ENCODE measurements at regions not wholly inside any gene's neighbourhood (a gene's known extent, or its start where the extent isn't known, plus 50 kb on each side); places are given as distances from the start of the nearest gene placed in this dataset.

DNA sequence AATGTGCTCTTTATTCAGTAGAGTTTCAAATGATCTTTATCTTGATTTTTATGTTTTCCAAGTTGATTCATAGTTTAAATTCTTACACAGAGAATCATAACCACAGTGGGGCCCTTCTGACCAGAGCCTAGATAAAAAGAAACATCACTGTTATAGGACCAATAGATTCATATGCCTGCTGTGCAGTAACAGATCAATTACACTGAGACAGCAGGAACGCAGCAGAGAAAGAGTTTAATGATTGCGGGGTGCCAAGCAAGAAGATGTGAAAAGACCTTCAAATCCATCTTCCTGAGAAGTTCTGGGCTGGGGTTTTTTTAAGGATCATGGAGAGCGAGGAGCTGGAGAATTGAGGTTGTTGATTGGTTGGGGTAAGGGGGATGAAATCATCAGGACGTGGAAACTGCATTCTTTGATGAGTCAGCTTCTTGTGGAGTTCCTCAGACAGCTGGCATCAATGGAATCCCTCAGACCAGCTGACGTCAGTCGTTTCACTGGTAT lies 346.6 kb downstream of the TBC1D4 start:
- H3K27ac ChIP-seq (ENCODE audit: low read depth, low read length): no peak overlapping the region
- H3K56ac ChIP-seq (replicated peaks; ENCODE audit: insufficient read length, low read depth, low read length): no peak overlapping the region
- H2BK120ac ChIP-seq (replicated peaks; ENCODE audit: low read depth, low read length): no peak overlapping the region
- H3K36me3 ChIP-seq (ENCODE audit: control insufficient read depth in 2 of 4, insufficient read depth in 4 of 4, low read length in 3 of 4): no peaks in the 10 kb centered on the region
- H3K79me2 ChIP-seq (ENCODE audit: control insufficient read depth in 1 of 2, insufficient read depth in 2 of 2, low read length in 2 of 2): no peaks in the 10 kb centered on the region
- H3K9me3 ChIP-seq (ENCODE audit: insufficient read depth in 2 of 2, low read depth in 1 of 2, low read length in 1 of 2): peaks cover 9 to 14% of the 10 kb centered on the region in 2 experiments; a peak in 3 of 4 replicates
- H2BK5ac ChIP-seq (ENCODE audit: low read depth, low read length): no peak overlapping the region
- no peak overlapping the region for H3K14ac ChIP-seq (ENCODE audit: insufficient read length)
- H3K23ac ChIP-seq (ENCODE audit: insufficient read length): no peak overlapping the region
- H3K79me1 ChIP-seq (ENCODE audit: low read depth, low read length): no peaks in the 10 kb centered on the region
- no peak overlapping the region for H3K4me3 ChIP-seq (ENCODE audit: extremely low read depth in 1 of 4, insufficient read depth in 2 of 4, low read depth in 3 of 4, low read length in 4 of 4)
- H3K4me1 ChIP-seq (replicated peaks in 1 of 4; ENCODE audit: control insufficient read depth in 3 of 4, insufficient read depth in 4 of 4, low read length in 3 of 4): no peaks in the 10 kb centered on the region
- H2AFZ ChIP-seq (ENCODE audit: low read length): no peak overlapping the region
- H2BK15ac ChIP-seq (ENCODE audit: low read length): no peak overlapping the region
- POLR2A ChIA-PET (ENCODE audit: partially characterized antibody): no interaction called here
- no peak overlapping the region for H3K18ac ChIP-seq (ENCODE audit: extremely low read depth, low read length)
- H3K4me2 ChIP-seq (ENCODE audit: insufficient read depth in 1 of 2, low read depth in 2 of 2, low read length in 2 of 2): no peak overlapping the region
- FAIRE-seq (no peak), DNase-seq (ENCODE audit: low read depth in 1 of 2, low spot score in 2 of 2) (no peak)
- no peak overlapping the region for H2BK12ac ChIP-seq (ENCODE audit: low read depth, low read length)
- H4K5ac ChIP-seq (ENCODE audit: insufficient read length, low read depth, low read length): no peak overlapping the region
- no peak overlapping the region for H2AK5ac ChIP-seq (ENCODE audit: low read depth, low read length)
- no peak overlapping the region for H4K8ac ChIP-seq (ENCODE audit: extremely low read depth, insufficient read depth, low read length)
- no peaks in the 10 kb centered on the region for H3K27me3 ChIP-seq (replicated peaks in 1 of 4; ENCODE audit: control insufficient read depth in 3 of 4, extremely low read depth in 1 of 4, insufficient read depth in 3 of 4, low read length in 3 of 4)
- H3K23me2 ChIP-seq (ENCODE audit: low read depth, low read length): no peaks in the 10 kb centered on the region
- no peak overlapping the region for H4K91ac ChIP-seq (replicated peaks; ENCODE audit: insufficient read length, low read length)
- TF ChIP-seq SIRT6 (IDR thresholded peaks at IDR 0.05; ENCODE audit: low read length) (no peak), SIX5 (IDR thresholded peaks at IDR 0.05; ENCODE audit: low read depth, low read length) (no peak), EGR1 (IDR thresholded peaks at IDR 0.05; ENCODE audit: borderline replicate concordance, low read depth, low read length) (no peak), SIN3A (conservative IDR thresholded peaks at IDR 0.05 in 1 of 2, IDR thresholded peaks at IDR 0.05 in 1 of 2; ENCODE audit: low read depth in 1 of 2, low read length in 2 of 2) (no peak), ATF2 (IDR thresholded peaks at IDR 0.05; ENCODE audit: low read length) (no peak), MAFK (IDR thresholded peaks at IDR 0.05; ENCODE audit: low read depth, low read length) (0 out of 2 replicates have a peak, but pooled peaks have one; percentile 31), FOSL1 (IDR thresholded peaks at IDR 0.05; ENCODE audit: insufficient read depth, low read depth, low read length) (no peak)
- TF ChIP-seq, protein P1, sequence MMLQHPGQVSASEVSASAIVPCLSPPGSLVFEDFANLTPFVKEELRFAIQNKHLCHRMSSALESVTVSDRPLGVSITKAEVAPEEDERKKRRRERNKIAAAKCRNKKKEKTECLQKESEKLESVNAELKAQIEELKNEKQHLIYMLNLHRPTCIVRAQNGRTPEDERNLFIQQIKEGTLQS (IDR thresholded peaks at IDR 0.05; ENCODE audit: insufficient read depth, low read depth, low read length): no peak
- H3K9ac ChIP-seq (replicated peaks in 1 of 4; ENCODE audit: extremely low read depth in 1 of 4, low read depth in 3 of 4, low read length in 3 of 4): no peak overlapping the region
- no peak overlapping the region for H2BK20ac ChIP-seq (ENCODE audit: low read length)
- no peaks in the 10 kb centered on the region for H4K20me1 ChIP-seq (replicated peaks in 1 of 2; ENCODE audit: control insufficient read depth in 1 of 2, insufficient read depth in 2 of 2, low read length in 2 of 2)
- 85% methylated on average over 6 of the region's 6 CpGs; no CpG with 5 or more reads in 1 of the 2 experiments for WGBS, 2 experiments (ENCODE audit: extremely low coverage in 1 of 2, insufficient coverage in 1 of 2, insufficient read length in 1 of 2, insufficient replicate concordance in 2 of 2, low coverage in 1 of 2, low lambda C conversion rate in 2 of 2, missing lambda C conversion rate in 1 of 2)
- no peak overlapping the region for H3K4ac ChIP-seq (replicated peaks; ENCODE audit: insufficient read length, low read depth, low read length)
- CTCF ChIA-PET (ENCODE audit: partially characterized antibody): interaction anchor here (0.6 kb wide), 1 partner anchor 10 kb away, joined by 5 read pairs; no protein-coding TSS in a partner anchor
